ENCODE measurements at regions not wholly inside any gene's neighbourhood (a gene's known extent, or its start where the extent isn't known, plus 50 kb on each side); places are given as distances from the start of the nearest gene placed in this dataset.

DNA sequence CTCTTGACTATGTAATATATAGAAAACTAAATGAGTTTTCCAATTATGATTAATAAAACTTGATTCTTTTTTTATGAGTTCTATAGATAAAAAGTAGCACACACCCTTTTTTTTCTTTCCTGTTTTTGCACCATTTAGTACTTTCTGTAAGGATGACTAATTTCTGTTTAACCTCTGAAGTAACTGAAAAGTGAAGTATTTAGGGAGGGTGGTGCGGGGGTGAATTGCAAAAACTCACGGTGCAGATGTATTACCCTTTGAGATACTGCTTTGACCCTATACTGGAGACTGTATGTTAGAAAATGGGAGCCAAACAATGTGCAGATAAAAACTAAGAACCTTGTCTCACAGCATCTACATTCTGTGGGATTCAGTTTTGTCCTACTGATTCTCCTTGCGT lies 471.6 kb downstream of the DTHD1 start:
- TF ChIP-seq, protein P1, sequence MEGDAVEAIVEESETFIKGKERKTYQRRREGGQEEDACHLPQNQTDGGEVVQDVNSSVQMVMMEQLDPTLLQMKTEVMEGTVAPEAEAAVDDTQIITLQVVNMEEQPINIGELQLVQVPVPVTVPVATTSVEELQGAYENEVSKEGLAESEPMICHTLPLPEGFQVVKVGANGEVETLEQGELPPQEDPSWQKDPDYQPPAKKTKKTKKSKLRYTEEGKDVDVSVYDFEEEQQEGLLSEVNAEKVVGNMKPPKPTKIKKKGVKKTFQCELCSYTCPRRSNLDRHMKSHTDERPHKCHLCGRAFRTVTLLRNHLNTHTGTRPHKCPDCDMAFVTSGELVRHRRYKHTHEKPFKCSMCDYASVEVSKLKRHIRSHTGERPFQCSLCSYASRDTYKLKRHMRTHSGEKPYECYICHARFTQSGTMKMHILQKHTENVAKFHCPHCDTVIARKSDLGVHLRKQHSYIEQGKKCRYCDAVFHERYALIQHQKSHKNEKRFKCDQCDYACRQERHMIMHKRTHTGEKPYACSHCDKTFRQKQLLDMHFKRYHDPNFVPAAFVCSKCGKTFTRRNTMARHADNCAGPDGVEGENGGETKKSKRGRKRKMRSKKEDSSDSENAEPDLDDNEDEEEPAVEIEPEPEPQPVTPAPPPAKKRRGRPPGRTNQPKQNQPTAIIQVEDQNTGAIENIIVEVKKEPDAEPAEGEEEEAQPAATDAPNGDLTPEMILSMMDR (IDR thresholded peaks at IDR 0.05): no peak
- TF ChIP-seq POLR2AphosphoS5 (IDR thresholded peaks at IDR 0.05; ENCODE audit: insufficient read depth in 1 of 2, low read depth in 1 of 2): no peak
